GM23338 (cell line): ENCODE measurements at regions not wholly inside any gene's neighbourhood (a gene's known extent, or its start where the extent isn't known, plus 50 kb on each side); places are given as distances from the start of the nearest gene placed in this dataset.

Experiments used
- ATAC-seq: fragments of 200-7000 bp; cut with Tn5 transposase; 3 replicates; pipeline ENCODE4 v1.9.1; 2020
- DNase-seq: peaks from one replicate; pipeline ENCODE4 v3.0.0-alpha.2; 2015; ENCODE audit warnings: low spot score
- H2AFZ ChIP-seq: fragments of 200-600 bp; sonication (generic); 2 replicates; pipeline ENCODE4 v1.8.0; 2016; ENCODE audit warnings: antibody characterized with exemption, mild to moderate bottlenecking, moderate library complexity
- H3F3A ChIP-seq: fragments of 200-600 bp; sonication (generic); replicated peaks from 2 replicates; pipeline ENCODE4 v1.8.0; 2017; ENCODE audit warnings: antibody characterized with exemption, mixed run types, low read depth
- H3K27ac ChIP-seq: fragments of 200-600 bp; sonication (generic); 2 replicates; pipeline ENCODE4 v1.6.1; 2016; ENCODE audit warnings: low read depth
- H3K27me3 ChIP-seq: fragments of 200-600 bp; sonication (generic); 2 replicates; pipeline ENCODE4 v1.8.0; 2016; ENCODE audit warnings: mild to moderate bottlenecking, mixed run types, moderate library complexity; ENCODE audit not compliant: insufficient read depth
- H3K36me3 ChIP-seq: fragments of 200-600 bp; sonication (generic); 2 replicates; pipeline ENCODE4 v1.8.0; 2016; ENCODE audit warnings: mild to moderate bottlenecking; ENCODE audit not compliant: insufficient read depth
- H3K4me1 ChIP-seq: fragments of 200-600 bp; sonication (generic); 2 replicates; pipeline ENCODE4 v1.8.0; 2016; ENCODE audit warnings: mild to moderate bottlenecking, moderate library complexity; ENCODE audit not compliant: insufficient read depth
- H3K4me2 ChIP-seq: fragments of 200-600 bp; sonication (generic); 2 replicates; pipeline ENCODE4 v1.7.1; 2017; ENCODE audit warnings: mixed run types
- H3K4me3 ChIP-seq: fragments of 200-600 bp; sonication (generic); 2 replicates; pipeline ENCODE4 v1.6.1; 2016; ENCODE audit warnings: mixed run types
- H3K79me2 ChIP-seq: fragments of 200-600 bp; sonication (generic); replicated peaks from 2 replicates; pipeline ENCODE4 v1.8.0; 2017; ENCODE audit warnings: mild to moderate bottlenecking; ENCODE audit not compliant: insufficient read depth
- H3K9me2 ChIP-seq: fragments of 200-600 bp; sonication (generic); 2 replicates; pipeline ENCODE4 v1.8.0; 2017; ENCODE audit not compliant: insufficient read depth
- H4K20me1 ChIP-seq: fragments of 200-600 bp; sonication (generic); replicated peaks from 2 replicates; pipeline ENCODE4 v1.8.0; 2017; ENCODE audit warnings: mild to moderate bottlenecking; ENCODE audit not compliant: insufficient read depth
- H3K27ac Mint-ChIP-seq: 2 replicates; pipeline ENCODE4 v1.8.0; 2020; ENCODE audit warnings: inconsistent platforms, mild to moderate bottlenecking, moderate library complexity, mixed read lengths
- H3K27me3 Mint-ChIP-seq: 3 replicates; pipeline ENCODE4 v1.8.0; 2022; ENCODE audit warnings: low read depth, mild to moderate bottlenecking, moderate library complexity, mixed read lengths, inconsistent platforms; ENCODE audit not compliant: insufficient read depth, poor library complexity
- H3K36me3 Mint-ChIP-seq: 3 replicates; pipeline ENCODE4 v1.8.0; 2021; ENCODE audit warnings: low read depth, mild to moderate bottlenecking, inconsistent platforms, moderate library complexity, mixed read lengths
- H3K4me1 Mint-ChIP-seq: 3 replicates; pipeline ENCODE4 v1.8.0; 2020; ENCODE audit warnings: mild to moderate bottlenecking, inconsistent platforms, mixed read lengths
- H3K4me3 Mint-ChIP-seq: 3 replicates; pipeline ENCODE4 v1.8.0; 2021; ENCODE audit warnings: moderate library complexity, mild to moderate bottlenecking, inconsistent platforms, mixed read lengths
- H3K9me3 Mint-ChIP-seq: 3 replicates; pipeline ENCODE4 v1.8.0; 2020; ENCODE audit warnings: moderate library complexity, mild to moderate bottlenecking, inconsistent platforms, mixed read lengths
- CREB1 ChIP-seq: fragments of 250-450 bp; sonication (Bioruptor Pico); IDR thresholded peaks from 2 replicates; pipeline ENCODE4 v1.5.0; 2020; ENCODE audit warnings: low read depth, mild to moderate bottlenecking, moderate library complexity
- CTCF ChIP-seq, 2 experiments: fragments of 200-600 bp in 1 of 2; sonication (generic) in 1 of 2; conservative IDR thresholded peaks; 2 replicates each; pipeline versions ENCODE4 v1.5.1 to v1.6.1; 2016 to 2017; ENCODE audit warnings: antibody characterized with exemption in 2 of 2, low read depth in 2 of 2, mild to moderate bottlenecking in 2 of 2, moderate library complexity in 1 of 2
- ETS1 ChIP-seq: IDR thresholded peaks from 2 replicates; pipeline ENCODE4 v1.6.1; 2016; ENCODE audit warnings: antibody characterized with exemption
- EZH2 ChIP-seq: fragments of 200-600 bp; sonication (generic); IDR thresholded peaks from one replicate; pipeline ENCODE4 v1.8.0; 2017; ENCODE audit warnings: antibody characterized with exemption, mild to moderate bottlenecking, low read depth; ENCODE audit not compliant: unreplicated experiment
- EZH2phosphoT487 ChIP-seq: fragments of 200-600 bp; sonication (generic); IDR thresholded peaks from one replicate; pipeline ENCODE4 v1.8.1; 2018; ENCODE audit warnings: antibody characterized with exemption; ENCODE audit not compliant: unreplicated experiment
- JUNB ChIP-seq: IDR thresholded peaks from one replicate; pipeline ENCODE4 v1.6.1; 2016; ENCODE audit warnings: antibody characterized with exemption; ENCODE audit not compliant: unreplicated experiment
- NANOG ChIP-seq: IDR thresholded peaks from 2 replicates; pipeline ENCODE4 v1.6.1; 2016; ENCODE audit warnings: antibody characterized with exemption, borderline replicate concordance
- POLR2AphosphoS5 ChIP-seq: IDR thresholded peaks from 2 replicates; pipeline ENCODE4 v1.6.1; 2016; ENCODE audit warnings: antibody characterized with exemption, low read depth
- STAT1 ChIP-seq: IDR thresholded peaks from one replicate; pipeline ENCODE4 v1.6.1; 2016; ENCODE audit warnings: antibody characterized with exemption; ENCODE audit not compliant: unreplicated experiment
- ZNF114 ChIP-seq: fragments of 250-450 bp; sonication (Bioruptor Pico); IDR thresholded peaks from 2 replicates; pipeline ENCODE4 v1.5.0; 2020; ENCODE audit warnings: mild to moderate bottlenecking, moderate library complexity
- ZNF331 ChIP-seq: fragments of 250-450 bp; sonication (Bioruptor Pico); IDR thresholded peaks from 2 replicates; pipeline ENCODE4 v1.5.0; 2020; ENCODE audit warnings: low read depth, mild to moderate bottlenecking, moderate library complexity
- ZNF462 ChIP-seq: fragments of 250-450 bp; sonication (Bioruptor Pico); IDR thresholded peaks from 2 replicates; pipeline ENCODE4 v1.5.0; 2020; ENCODE audit warnings: mild to moderate bottlenecking, moderate library complexity
- TF ChIP-seq, protein P1 (sequence below): IDR thresholded peaks from one replicate; pipeline ENCODE4 v1.6.1; 2018; ENCODE audit warnings: antibody characterized with exemption; ENCODE audit not compliant: unreplicated experiment

DNA sequence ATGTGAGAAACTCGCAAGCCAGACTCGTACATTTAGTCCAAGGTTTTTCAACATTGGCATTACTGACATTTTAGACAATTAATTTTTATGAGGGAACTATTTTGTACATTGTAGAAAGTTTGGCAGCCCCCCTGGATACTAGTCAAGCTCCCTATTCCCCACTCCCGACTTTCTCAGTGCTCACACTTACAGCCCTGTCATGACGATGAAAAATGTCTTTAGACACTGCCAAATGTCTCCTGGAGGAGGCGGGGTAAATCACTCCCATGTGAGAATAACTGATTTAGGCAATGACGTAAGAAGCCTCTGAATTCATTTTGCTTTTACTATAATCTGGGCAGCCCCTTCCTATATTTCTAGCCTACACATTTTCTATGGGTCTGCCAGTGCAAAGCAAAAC is 535.8 kb upstream of the KLHL1 start:
- no peak overlapping the region for H3K4me3 Mint-ChIP-seq
- no peaks in the 10 kb centered on the region for H3F3A ChIP-seq
- H3K4me2 ChIP-seq: no peak overlapping the region
- no peaks in the 10 kb centered on the region for H3K9me3 Mint-ChIP-seq
- TF ChIP-seq STAT1: no peak
- TF ChIP-seq, protein P1, sequence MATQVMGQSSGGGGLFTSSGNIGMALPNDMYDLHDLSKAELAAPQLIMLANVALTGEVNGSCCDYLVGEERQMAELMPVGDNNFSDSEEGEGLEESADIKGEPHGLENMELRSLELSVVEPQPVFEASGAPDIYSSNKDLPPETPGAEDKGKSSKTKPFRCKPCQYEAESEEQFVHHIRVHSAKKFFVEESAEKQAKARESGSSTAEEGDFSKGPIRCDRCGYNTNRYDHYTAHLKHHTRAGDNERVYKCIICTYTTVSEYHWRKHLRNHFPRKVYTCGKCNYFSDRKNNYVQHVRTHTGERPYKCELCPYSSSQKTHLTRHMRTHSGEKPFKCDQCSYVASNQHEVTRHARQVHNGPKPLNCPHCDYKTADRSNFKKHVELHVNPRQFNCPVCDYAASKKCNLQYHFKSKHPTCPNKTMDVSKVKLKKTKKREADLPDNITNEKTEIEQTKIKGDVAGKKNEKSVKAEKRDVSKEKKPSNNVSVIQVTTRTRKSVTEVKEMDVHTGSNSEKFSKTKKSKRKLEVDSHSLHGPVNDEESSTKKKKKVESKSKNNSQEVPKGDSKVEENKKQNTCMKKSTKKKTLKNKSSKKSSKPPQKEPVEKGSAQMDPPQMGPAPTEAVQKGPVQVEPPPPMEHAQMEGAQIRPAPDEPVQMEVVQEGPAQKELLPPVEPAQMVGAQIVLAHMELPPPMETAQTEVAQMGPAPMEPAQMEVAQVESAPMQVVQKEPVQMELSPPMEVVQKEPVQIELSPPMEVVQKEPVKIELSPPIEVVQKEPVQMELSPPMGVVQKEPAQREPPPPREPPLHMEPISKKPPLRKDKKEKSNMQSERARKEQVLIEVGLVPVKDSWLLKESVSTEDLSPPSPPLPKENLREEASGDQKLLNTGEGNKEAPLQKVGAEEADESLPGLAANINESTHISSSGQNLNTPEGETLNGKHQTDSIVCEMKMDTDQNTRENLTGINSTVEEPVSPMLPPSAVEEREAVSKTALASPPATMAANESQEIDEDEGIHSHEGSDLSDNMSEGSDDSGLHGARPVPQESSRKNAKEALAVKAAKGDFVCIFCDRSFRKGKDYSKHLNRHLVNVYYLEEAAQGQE: no peak
- no peak for TF ChIP-seq EZH2phosphoT487
- no peak for TF ChIP-seq NANOG
- TF ChIP-seq EZH2: no peak
- no peak for TF ChIP-seq ZNF462
- no peak for TF ChIP-seq JUNB
- no peak for TF ChIP-seq CREB1 (CRISPR knock-in tag)
- no peak for TF ChIP-seq CTCF (conservative IDR thresholded peaks at IDR 0.05; ENCODE audit: low read depth in 2 of 2)
- no peak for TF ChIP-seq POLR2AphosphoS5
- TF ChIP-seq ZNF331 (CRISPR knock-in tag): no peak
- no peak for TF ChIP-seq ETS1
- TF ChIP-seq ZNF114 (CRISPR knock-in tag): no peak
- H3K4me3 ChIP-seq: no peak overlapping the region
- H3K4me1 ChIP-seq: no peaks in the 10 kb centered on the region
- H3K27me3 ChIP-seq: no peaks in the 10 kb centered on the region
- H3K27me3 Mint-ChIP-seq: no peaks in the 10 kb centered on the region
- no peaks in the 10 kb centered on the region for H3K36me3 Mint-ChIP-seq
- ATAC-seq (no peak), DNase-seq (no peak)
- no peaks in the 10 kb centered on the region for H3K4me1 Mint-ChIP-seq
- no peaks in the 10 kb centered on the region for H3K79me2 ChIP-seq
- H3K27ac Mint-ChIP-seq: no peak overlapping the region
- no peaks in the 10 kb centered on the region for H4K20me1 ChIP-seq
- H3K9me2 ChIP-seq: no peaks in the 10 kb centered on the region
- no peak overlapping the region for H3K27ac ChIP-seq
- no peak overlapping the region for H2AFZ ChIP-seq
- no peaks in the 10 kb centered on the region for H3K36me3 ChIP-seq
